PFSK-1 (cell line): ENCODE measurements at regions not wholly inside any gene's neighbourhood (a gene's known extent, or its start where the extent isn't known, plus 50 kb on each side); places are given as distances from the start of the nearest gene placed in this dataset.

Experiments
- SIN3A ChIP-seq: IDR thresholded peaks from 2 replicates; pipeline ENCODE4 v1.6.1; 2012; ENCODE audit warnings: mild to moderate bottlenecking, low read length, moderate library complexity, borderline replicate concordance; ENCODE audit not compliant: insufficient read depth
- TAF1 ChIP-seq: IDR thresholded peaks from 2 replicates; pipeline ENCODE4 v1.6.1; 2012; ENCODE audit warnings: low read length, control low read depth, borderline replicate concordance; ENCODE audit not compliant: insufficient read depth
- TF ChIP-seq, protein P1 (sequence below), 2 experiments: IDR thresholded peaks; 2 replicates each; pipeline versions ENCODE4 v1.6.1 to v1.8.0; 2011 to 2012; ENCODE audit warnings: low read depth in 2 of 2, low read length in 2 of 2, control low read depth in 1 of 2, inconsistent platforms in 1 of 2, mild to moderate bottlenecking in 1 of 2, moderate library complexity in 1 of 2; ENCODE audit not compliant: insufficient read depth in 1 of 2

DNA sequence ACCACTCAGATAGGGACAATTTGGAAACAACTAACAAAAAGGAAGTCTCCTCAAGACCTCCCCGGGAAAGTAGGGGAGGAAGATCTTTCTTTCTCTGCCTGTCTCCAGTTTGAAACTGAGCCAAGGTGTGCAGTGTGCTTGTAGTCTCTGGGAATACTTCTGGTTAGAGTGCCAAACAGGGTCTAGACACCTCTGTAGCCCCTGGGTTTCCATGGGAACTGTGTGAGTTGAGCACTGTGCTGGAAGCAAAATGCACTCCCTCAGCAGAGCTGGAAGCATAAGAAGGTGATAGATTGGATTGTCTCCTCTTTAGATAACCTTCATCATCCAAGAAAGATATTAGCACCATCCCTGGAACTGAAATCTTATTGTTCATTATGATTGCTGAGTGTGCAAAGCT, 129.2 kb upstream of the TNPO1 start:
- TF ChIP-seq, protein P1, sequence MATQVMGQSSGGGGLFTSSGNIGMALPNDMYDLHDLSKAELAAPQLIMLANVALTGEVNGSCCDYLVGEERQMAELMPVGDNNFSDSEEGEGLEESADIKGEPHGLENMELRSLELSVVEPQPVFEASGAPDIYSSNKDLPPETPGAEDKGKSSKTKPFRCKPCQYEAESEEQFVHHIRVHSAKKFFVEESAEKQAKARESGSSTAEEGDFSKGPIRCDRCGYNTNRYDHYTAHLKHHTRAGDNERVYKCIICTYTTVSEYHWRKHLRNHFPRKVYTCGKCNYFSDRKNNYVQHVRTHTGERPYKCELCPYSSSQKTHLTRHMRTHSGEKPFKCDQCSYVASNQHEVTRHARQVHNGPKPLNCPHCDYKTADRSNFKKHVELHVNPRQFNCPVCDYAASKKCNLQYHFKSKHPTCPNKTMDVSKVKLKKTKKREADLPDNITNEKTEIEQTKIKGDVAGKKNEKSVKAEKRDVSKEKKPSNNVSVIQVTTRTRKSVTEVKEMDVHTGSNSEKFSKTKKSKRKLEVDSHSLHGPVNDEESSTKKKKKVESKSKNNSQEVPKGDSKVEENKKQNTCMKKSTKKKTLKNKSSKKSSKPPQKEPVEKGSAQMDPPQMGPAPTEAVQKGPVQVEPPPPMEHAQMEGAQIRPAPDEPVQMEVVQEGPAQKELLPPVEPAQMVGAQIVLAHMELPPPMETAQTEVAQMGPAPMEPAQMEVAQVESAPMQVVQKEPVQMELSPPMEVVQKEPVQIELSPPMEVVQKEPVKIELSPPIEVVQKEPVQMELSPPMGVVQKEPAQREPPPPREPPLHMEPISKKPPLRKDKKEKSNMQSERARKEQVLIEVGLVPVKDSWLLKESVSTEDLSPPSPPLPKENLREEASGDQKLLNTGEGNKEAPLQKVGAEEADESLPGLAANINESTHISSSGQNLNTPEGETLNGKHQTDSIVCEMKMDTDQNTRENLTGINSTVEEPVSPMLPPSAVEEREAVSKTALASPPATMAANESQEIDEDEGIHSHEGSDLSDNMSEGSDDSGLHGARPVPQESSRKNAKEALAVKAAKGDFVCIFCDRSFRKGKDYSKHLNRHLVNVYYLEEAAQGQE (IDR thresholded peaks at IDR 0.05; ENCODE audit: insufficient read depth in 1 of 2, low read depth in 2 of 2, low read length in 2 of 2), result no peak
- TF ChIP-seq TAF1 (no peak), SIN3A (no peak)
